Duodenal mucosa (tissue), 2 donors: ENCODE measurements at regions not wholly inside any gene's neighbourhood (a gene's known extent, or its start where the extent isn't known, plus 50 kb on each side); places are given as distances from the start of the nearest gene placed in this dataset.

Experiments
- H3K27ac ChIP-seq: one replicate; pipeline ENCODE4 v1.7.0; 2013; ENCODE audit warnings: low read depth, low read length
- H3K27me3 ChIP-seq, 2 donors: one replicate each; pipeline ENCODE4 v1.7.0; 2013; ENCODE audit warnings: low read length in 2 of 2, control low read depth in 1 of 2; ENCODE audit not compliant: insufficient read depth in 2 of 2, control insufficient read depth in 1 of 2
- H3K36me3 ChIP-seq, 2 donors: one replicate each; pipeline ENCODE4 v1.7.0; 2013; ENCODE audit warnings: low read length in 2 of 2, control low read depth in 1 of 2; ENCODE audit not compliant: insufficient read depth in 2 of 2, control insufficient read depth in 1 of 2
- H3K4me1 ChIP-seq, 2 donors: one replicate each; pipeline ENCODE4 v1.7.0; 2013; ENCODE audit warnings: low read length in 2 of 2, control low read depth in 1 of 2; ENCODE audit not compliant: insufficient read depth in 2 of 2, control insufficient read depth in 1 of 2
- H3K4me3 ChIP-seq, 2 donors: one replicate each; pipeline ENCODE4 v1.7.0; 2013; ENCODE audit warnings: low read length in 2 of 2, low read depth in 1 of 2
- H3K9ac ChIP-seq, 2 donors: one replicate each; pipeline ENCODE4 v1.7.0; 2013; ENCODE audit warnings: low read length in 2 of 2, low read depth in 1 of 2
- H3K9me3 ChIP-seq, 2 donors: one replicate each; pipeline ENCODE4 v1.7.0; 2013; ENCODE audit warnings: low read length in 2 of 2, control low read depth in 1 of 2; ENCODE audit not compliant: control insufficient read depth in 1 of 2

DNA sequence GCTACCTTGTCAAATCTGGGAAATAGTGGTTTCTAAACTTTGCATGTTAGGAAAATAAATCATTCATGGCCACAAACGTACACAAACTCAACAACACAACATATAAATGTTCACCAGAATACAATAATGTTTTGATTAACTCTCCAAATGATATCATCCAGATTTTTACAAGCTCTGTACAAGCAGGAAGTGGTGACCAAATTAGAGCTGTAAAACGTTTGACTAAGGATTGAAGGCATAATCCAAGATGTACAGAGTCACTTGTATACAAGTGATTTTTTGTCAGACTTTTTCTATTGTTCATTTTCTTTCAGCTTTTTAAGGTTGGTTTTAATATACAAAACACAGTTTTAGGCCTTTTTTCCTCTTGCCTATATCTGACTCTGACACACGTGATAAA, 748.4 kb upstream of the GRM7 start:
- no peaks in the 10 kb centered on the region for H3K9me3 ChIP-seq
- H3K27ac ChIP-seq: no peak overlapping the region
- no peaks in the 10 kb centered on the region for H3K4me1 ChIP-seq
- no peaks in the 10 kb centered on the region for H3K27me3 ChIP-seq
- no peaks in the 10 kb centered on the region for H3K36me3 ChIP-seq
- H3K4me3 ChIP-seq: no peak overlapping the region
- no peak overlapping the region for H3K9ac ChIP-seq

DNA sequence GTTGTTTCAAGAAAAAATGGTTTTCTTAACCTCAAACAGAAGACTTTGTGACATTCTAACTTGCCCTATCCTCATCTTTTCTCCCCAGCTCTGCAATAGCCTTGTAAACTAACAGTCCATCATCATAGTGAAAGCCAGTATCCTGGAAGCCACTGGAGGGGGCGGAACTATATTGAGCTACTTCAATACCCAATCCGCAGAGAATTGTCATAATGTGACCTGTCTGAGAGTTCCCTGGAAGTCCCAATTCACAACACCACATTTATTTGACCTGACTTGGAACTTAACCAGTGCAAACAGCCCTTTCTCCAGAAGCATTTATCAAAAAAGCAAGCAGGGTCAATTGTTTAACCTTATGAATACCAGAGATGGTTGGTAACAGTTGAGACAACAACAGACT, 747.6 kb upstream of the GRM7 start:
- Histone ChIP-seq H3K36me3 (no peaks in the 10 kb centered on the region), H3K9me3 (no peaks in the 10 kb centered on the region), H3K27ac (no peak overlapping the region), H3K4me1 (no peaks in the 10 kb centered on the region), H3K27me3 (no peaks in the 10 kb centered on the region), H3K9ac (no peak overlapping the region), H3K4me3 (no peak overlapping the region)

DNA sequence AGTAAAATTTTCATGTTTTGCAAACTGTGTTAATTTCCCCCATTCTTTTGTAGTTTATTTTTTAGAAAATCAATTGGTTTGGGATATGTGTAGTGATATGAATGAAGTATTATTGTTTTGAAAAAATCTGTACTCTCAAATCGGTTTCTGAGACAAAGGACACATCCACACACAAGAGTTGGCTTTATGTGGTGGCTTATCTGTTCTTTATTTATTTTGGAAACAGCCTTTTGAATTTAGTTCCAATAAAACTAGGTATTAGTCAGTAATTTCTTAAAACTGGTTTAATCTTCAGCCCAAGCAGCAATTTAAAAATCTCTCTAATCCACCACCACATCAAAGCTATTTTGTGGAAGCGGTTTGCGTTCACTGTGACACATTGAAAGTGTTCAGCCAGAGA, 741.5 kb upstream of the GRM7 start:
- Histone ChIP-seq H3K4me1 (no peaks in the 10 kb centered on the region), H3K4me3 (no peak overlapping the region), H3K27ac (no peak overlapping the region), H3K9me3 (no peaks in the 10 kb centered on the region), H3K9ac (no peak overlapping the region), H3K36me3 (no peaks in the 10 kb centered on the region), H3K27me3 (no peaks in the 10 kb centered on the region)

DNA sequence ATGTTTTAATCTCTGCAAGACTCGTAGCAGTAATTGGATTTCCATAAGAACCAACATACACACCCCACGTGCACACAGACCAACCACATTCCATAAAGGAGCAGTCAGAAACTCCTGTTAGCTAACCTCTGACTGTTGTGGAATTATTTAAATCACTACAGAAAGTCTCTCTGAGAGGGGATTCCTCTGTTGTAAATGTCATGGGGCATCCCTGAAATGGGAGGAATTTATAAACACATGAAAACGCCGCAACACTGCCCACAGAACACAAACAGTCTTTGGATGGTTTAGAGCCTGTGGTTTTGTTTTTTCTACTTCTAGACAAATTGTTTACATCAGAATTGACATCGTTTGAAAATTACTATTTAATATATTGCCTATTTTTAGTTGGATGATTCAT, 740.1 kb upstream of the GRM7 start:
- H3K9me3 ChIP-seq: no peaks in the 10 kb centered on the region
- no peaks in the 10 kb centered on the region for H3K36me3 ChIP-seq
- no peak overlapping the region for H3K27ac ChIP-seq
- H3K27me3 ChIP-seq: no peaks in the 10 kb centered on the region
- H3K4me3 ChIP-seq: no peak overlapping the region
- no peaks in the 10 kb centered on the region for H3K4me1 ChIP-seq
- H3K9ac ChIP-seq: no peak overlapping the region

DNA sequence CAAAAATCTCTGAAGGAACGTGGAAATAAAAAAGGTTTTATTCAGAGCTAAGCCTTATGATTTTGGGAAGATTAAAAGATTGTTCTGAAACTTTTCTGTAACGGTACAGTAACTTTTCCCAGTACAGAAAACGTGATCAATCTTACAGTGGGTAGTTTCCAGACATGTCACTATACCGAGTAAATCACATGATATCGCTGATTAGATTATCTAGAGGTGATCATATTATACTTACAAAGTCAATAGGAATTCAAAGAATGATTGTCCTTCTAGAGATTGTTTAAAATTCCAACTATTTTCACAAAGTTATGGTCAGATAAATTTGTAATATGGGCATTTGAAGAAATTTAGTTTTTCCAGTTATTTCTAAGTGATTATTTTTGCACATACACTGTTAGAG, 736.0 kb upstream of the GRM7 start:
- Histone ChIP-seq H3K27me3 (no peaks in the 10 kb centered on the region), H3K27ac (no peak overlapping the region), H3K9ac (no peak overlapping the region), H3K4me3 (no peak overlapping the region), H3K9me3 (no peaks in the 10 kb centered on the region), H3K36me3 (no peaks in the 10 kb centered on the region), H3K4me1 (no peaks in the 10 kb centered on the region)

DNA sequence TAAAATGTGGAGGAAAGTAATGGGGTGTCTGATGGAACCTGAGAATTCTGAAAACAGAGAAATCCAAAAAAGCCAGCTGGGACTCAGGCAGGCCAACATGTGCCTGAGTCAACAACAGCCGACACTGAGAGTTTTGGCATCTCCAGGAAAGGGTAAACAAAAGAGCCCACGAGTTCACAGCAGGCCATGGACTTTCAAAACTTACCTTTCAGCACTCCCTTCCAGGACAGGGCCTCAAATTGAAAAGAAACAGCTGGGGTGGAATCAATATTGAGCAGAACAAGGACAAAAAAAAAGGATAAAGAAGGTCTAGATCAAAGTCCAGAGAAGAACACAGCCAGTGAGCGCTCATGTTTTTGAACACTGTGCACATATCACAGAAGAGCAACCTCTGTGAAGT, 735.4 kb upstream of the GRM7 start:
- no peaks in the 10 kb centered on the region for H3K36me3 ChIP-seq
- no peak overlapping the region for H3K4me3 ChIP-seq

DNA sequence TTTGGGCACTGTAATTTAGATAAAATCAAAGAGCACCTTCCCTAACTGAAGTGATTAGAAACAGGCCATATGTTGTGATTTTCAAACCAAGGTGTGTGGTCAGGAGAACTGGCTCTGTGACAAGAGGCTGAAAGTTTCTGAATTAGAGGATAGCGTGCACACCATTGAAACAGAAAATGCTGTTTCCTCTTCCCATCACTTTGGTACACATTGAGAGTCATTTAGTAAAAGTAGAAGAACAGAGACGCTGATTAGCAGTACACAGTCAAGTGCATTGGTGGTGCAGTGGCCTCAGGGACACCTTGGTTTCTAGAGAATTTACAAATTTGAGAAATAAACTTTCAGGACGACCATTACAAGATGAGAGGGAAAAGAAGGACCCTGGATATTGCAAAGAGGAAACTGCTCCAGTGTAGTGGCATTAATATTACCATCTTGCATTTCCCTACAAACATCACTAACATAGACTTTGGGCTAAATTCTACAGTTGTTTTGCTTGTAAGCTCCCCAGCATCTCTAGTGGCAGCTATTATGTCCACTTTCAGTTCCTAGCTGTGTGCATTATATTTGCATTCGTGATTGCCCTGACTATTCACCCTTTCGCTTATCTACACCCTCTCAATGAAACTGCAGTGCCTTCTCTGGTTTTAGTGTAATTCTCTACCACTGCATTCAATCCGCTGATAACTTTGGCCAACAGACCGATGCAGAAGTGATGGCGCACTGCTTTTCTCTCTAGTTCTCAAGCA, 728.1 kb upstream of the GRM7 start:
- Histone ChIP-seq H3K36me3 (no peaks in the 10 kb centered on the region), H3K27me3 (no peaks in the 10 kb centered on the region), H3K4me3 (no peak overlapping the region), H3K4me1 (no peaks in the 10 kb centered on the region), H3K9me3 (no peaks in the 10 kb centered on the region), H3K9ac (no peak overlapping the region), H3K27ac (no peak overlapping the region)

More for the DNA sequence above, 735.4 kb upstream of the GRM7 start:
- Histone ChIP-seq H3K9ac (no peak overlapping the region), H3K4me1 (no peaks in the 10 kb centered on the region), H3K27me3 (no peaks in the 10 kb centered on the region), H3K9me3 (no peaks in the 10 kb centered on the region), H3K27ac (no peak overlapping the region)

DNA sequence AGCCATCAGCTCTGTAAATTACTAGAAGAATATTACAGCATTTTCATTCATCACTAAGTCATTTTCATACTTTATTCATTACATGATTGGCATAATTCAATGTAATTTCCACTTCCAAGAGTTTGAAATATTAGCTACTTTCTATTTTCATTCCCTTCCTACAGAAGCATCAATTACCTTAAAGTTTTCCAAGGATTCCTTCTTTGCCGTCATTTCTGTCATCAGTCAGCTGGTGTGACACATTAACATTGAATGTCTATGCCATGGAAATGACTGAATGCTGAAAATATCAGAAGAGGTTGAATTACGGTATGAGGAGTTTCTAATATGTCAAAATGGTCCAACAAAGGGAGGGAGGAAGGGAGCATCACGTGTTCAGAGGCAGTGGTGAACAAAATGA, 718.2 kb upstream of the GRM7 start:
- Histone ChIP-seq H3K27ac (no peak overlapping the region), H3K4me1 (no peaks in the 10 kb centered on the region), H3K27me3 (no peaks in the 10 kb centered on the region), H3K36me3 (no peaks in the 10 kb centered on the region), H3K9me3 (no peaks in the 10 kb centered on the region), H3K9ac (no peak overlapping the region), H3K4me3 (no peak overlapping the region)

DNA sequence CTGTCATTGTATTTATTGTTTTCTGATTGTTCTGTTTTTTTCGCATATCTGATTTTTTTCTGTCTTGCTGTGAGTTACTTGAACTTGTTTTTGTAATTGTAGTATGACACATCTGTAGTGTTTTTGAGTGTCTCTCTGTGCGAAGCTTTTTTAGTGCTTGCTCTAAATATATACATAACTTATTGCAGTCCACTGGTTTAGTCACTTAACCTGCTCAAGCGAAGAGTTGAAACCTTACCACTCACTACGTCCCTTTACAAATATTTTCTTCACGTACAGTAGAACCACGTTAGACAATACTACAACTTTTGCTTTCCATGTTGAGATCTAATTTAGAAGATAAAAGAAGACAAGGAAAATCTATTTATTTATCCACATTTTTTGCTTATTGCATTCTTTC, 713.0 kb upstream of the GRM7 start:
- Histone ChIP-seq H3K4me1 (no peaks in the 10 kb centered on the region), H3K9ac (no peak overlapping the region), H3K27ac (no peak overlapping the region), H3K27me3 (no peaks in the 10 kb centered on the region), H3K9me3 (no peaks in the 10 kb centered on the region), H3K4me3 (no peak overlapping the region), H3K36me3 (no peaks in the 10 kb centered on the region)

DNA sequence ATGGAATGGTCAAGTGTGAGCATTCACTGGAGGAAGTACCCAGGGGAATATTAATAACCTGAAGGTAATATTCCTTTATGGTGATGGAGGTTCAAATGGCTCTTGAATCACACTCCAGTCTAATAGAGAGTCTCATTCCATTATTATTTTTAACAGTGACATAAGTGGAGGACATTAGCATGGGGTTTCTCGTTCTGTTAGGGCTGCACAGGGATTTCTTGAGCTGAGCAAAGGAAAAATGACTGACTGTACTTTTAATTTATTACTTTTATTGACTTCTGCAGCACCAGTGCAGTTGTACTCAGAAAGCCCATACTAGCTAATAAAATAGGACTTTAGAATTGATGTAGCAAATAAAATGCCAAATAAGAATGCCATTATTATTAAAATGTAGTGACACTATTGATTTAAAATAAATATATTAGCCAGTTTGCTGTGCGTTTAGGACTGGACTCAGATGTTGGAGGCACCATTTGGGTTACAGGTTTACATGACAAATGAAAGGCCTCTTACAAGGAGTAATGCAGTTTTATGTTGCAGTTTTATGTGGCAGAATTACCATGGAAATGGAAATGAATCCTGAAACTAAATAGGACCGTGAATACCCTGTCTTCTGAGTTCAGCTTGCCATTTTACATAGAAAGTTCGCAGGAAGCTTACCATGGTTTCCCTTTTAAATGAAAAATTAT, 705.1 kb upstream of the GRM7 start:
- H3K4me3 ChIP-seq: no peak overlapping the region
- no peaks in the 10 kb centered on the region for H3K4me1 ChIP-seq
- no peaks in the 10 kb centered on the region for H3K27me3 ChIP-seq
- H3K9me3 ChIP-seq: no peaks in the 10 kb centered on the region
- no peak overlapping the region for H3K9ac ChIP-seq
- no peak overlapping the region for H3K27ac ChIP-seq
- H3K36me3 ChIP-seq: no peaks in the 10 kb centered on the region
